ENCODE measurements at regions not wholly inside any gene's neighbourhood (a gene's known extent, or its start where the extent isn't known, plus 50 kb on each side); places are given as distances from the start of the nearest gene placed in this dataset.

- no peak for DNase-seq (ENCODE audit: low read depth, low spot score)
These were observed 132.5 kb upstream of the FGGY start for GRCh38 chr1:59164371-59164770.

GRCh38 chr1:59165353-59165752, 131.5 kb upstream of the FGGY start:
- no peak for DNase-seq (ENCODE audit: low read depth, low spot score)

GRCh38 chr1:59169703-59170102, 127.2 kb upstream of the FGGY start:
- DNase-seq (ENCODE audit: low read depth, low spot score) = no peak

DNA sequence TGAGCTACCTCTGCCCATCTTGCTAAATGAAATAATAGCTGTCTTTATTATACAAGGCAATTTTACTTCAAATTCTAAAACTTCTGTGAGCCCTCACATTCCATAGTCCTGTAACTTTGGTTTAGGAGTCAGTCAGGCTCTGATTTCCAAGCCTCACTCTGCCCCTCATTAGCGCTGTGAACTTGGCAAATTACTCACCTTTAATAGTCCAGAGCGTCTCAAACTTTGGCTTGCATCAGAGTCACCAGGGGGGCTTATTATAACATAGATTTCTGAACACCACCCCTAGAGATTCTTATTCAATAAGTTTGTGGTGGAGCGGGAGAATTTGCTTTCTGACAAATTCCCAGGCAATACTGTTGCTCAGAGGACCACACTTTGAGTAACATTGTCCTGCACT, 126.2 kb upstream of the FGGY start:
- no peak for DNase-seq (ENCODE audit: low read depth, low spot score)

DNA sequence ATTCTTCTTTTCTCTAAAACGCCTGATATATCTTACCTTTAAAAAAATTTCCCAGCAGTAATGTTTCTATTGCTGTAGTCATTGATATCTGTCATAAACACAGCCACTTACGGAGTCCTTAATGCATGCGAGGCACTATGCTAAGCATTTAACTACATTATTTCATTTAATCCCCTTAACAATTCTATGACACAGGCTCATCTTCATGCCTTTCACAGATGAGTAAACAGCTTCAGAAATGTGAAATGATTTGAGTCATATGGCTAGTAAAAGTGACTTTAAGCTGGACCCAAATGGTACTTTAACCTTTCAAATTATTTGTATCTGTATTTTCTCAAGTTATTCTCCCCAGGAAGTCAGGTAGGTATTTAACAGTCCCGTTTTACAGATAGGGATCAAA, 125.1 kb upstream of the FGGY start:
- no peak for DNase-seq (ENCODE audit: low read depth, low spot score)

GRCh38 chr1:59172693-59173092, 124.2 kb upstream of the FGGY start:
- DNase-seq (ENCODE audit: low read depth, low spot score) = no peak

DNA sequence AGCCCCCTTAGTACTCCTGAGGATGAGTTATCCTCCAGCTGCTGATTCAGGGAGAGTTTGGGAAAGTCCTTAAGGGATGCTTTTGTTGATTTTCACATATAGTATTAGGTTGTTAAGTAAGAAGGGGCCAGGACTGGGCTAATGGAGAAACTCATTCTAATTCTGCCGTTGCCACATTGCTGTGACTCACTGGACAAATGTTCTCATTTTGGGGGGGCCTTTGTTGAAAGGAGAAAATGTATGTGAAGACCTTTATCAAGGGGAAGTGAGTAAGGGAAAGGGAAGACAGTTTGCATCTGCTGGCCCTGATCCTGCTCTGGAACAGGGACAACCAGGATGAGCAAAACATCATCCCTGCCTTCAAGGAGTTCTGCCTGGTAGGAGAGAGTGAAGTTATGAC, 123.2 kb upstream of the FGGY start:
- peak; percentile 35 for DNase-seq (ENCODE audit: low read depth, low spot score)

- DNase-seq (ENCODE audit: low read depth, low spot score) = no peak
These were observed 120.4 kb upstream of the FGGY start for GRCh38 chr1:59176471-59176870.

DNA sequence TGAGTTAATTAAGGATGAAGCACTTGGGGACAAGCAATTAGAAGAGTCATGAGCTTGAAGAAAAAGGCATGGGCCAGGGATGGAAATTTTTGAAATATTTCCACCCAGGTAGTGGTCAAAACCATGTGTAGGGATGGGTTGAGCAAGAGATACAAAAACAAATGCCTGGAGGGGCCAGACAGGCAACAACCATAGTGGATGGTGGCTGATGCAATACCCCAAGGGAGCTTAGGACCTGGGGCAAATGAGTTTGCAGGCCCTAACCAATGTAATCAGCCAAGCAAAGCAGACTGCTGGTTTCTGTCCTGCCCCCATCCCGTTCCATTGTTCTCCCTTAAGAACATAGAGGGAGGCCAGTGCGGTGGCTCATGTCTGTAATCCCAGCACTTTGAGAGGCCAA, 119.1 kb upstream of the FGGY start:
- no peak for DNase-seq (ENCODE audit: low read depth, low spot score)

- DNase-seq (ENCODE audit: low read depth, low spot score) = no peak
These were observed 118.3 kb upstream of the FGGY start for GRCh38 chr1:59178339-59179187.

- no peak for DNase-seq (ENCODE audit: low read depth, low spot score)
These were observed 117.2 kb upstream of the FGGY start for GRCh38 chr1:59179673-59180072.

GRCh38 chr1:59180735-59181134, 116.2 kb upstream of the FGGY start:
- no peak for DNase-seq (ENCODE audit: low read depth, low spot score)

GRCh38 chr1:59183749-59184317, 113.1 kb upstream of the FGGY start:
- no peak for DNase-seq (ENCODE audit: low read depth, low spot score)

DNA sequence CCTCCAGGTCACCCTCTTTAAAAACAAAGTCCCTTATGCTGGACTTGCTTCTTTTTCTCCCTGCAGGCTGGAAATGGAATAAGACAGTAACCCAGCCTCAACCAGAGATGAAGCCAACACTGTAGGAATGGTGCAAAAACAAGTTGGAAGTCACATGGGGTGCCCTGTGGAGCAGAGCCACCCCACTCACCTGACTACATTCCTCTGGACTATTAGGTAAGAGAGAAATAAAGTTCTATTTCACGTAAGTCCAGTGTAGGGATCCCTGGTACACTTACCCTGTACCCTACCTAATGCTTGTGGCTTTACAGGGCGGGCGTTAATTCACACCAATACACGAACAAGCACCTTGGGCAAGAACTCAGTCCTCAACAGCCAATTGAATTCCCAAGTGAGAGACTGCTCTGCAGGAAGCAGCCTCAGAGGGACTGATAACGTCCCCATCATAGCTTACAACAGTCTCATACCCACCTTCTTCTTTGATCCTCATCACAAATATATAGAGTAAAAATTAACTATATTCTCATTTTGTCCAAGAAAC, 112.5 kb upstream of the FGGY start:
- no peak for DNase-seq (ENCODE audit: low read depth, low spot score)

GRCh38 chr1:59185163-59185860, 111.6 kb upstream of the FGGY start:
- no peak for DNase-seq (ENCODE audit: low read depth, low spot score)

DNA sequence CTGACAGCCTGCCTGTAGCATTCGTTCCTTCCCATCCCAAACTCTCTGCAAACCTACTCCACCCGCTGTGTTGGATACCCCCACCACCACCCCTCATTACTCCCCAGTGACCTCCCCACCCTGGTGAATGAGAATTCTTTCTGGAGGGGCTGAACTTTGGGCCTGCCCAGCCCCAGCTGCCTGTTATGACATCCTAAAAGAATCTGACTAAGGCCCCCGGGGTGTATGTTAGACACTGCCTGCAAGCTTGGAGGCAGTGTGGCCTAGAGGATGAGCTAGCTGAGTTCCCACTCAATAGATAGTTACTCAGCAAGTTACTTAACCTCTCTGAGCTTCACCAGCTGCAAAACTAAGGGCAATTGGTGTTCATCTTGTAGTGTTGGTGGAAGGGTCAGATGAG, 110.2 kb upstream of the FGGY start:
- DNase-seq (ENCODE audit: low read depth, low spot score) = no peak

DNA sequence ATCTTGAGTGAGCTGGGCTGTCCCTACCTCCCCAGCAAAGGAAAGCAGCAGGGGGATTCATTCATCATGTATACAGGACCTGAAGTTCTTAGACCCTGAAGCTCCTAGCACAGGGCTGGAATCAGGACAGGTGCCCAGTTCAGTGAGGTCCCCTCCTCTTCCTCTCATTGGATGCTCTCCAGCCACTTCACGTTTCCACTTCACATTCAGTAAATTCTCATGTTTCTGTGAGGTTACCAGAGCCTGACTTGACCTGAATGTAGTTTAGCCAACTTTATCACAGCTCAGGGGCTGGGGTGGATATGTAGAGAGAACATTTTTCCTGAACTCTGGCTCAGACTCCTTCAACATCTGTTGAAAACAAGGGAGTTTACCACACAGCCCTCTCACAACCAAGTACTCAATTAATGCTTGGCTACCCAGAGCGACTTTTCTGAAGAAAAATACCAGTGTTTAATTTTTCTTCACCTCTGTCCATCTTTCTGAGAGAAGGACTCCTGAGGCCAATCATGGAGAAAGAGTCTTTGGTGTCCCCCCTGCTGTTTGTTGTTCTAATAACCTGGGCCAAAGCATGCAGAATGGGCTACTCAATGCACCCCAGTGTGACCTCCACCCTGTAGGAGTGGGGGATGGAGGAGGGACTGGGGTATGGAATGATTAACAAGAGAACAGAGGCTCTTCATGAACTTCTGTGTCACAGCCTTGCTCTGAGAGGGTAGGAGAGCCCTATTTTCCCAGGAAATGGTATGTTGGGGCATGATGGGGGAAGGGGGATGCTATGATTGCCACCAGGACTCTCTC, 108.3 kb upstream of the FGGY start:
- DNase-seq (ENCODE audit: low read depth, low spot score) = no peak

DNA sequence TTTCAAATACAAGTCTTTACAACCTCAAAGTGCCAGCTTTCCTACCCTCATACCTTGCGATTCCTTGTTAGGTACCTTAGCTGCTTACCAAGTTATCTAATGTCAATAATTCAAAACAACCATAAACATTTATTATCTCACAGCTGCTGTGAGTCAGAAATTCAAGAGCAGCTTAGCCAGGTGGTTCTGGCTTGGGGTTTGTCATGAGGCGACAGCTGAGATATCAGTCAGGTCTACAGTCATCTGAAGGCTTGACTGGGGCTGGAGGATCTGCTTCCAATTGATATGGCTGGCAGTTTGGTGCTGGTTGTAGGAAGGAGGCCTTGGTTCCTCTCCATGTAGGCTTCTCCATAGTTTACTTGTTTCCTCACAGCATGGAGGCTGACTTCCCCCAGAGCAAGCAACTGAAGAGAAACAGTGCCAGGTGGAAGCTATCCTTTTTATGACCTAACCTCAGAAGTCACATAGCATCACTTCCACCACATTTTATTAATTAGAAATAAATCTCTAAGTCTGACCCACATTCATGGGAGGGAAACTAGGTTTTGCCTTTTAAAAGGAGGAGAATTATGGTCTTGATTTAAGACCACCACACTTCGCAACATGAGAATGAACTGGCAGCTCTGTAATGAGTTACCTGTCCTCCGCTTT, 103.3 kb upstream of the FGGY start:
- DNase-seq (ENCODE audit: low read depth, low spot score) = no peak

DNA sequence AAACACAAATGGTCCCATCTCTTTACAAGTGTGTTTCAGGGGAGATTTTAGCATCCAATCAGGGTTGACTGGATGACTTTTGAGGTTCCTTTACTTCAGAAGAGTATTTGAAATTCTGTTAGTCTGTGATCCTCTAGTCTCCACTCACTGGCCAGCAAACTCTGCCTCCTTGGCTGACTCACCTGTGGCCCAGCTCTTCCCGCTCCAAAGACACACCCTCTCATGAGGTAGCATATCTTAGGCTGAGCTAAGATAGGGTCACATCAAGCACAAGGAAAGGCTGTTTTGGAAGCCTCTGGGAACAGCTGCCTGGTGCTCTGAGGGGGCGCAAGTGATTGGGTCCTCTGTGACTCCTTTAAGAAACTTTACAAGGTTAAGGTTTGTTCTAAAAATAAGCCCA, 102.3 kb upstream of the FGGY start:
- DNase-seq (ENCODE audit: low read depth, low spot score) = no peak

DNA sequence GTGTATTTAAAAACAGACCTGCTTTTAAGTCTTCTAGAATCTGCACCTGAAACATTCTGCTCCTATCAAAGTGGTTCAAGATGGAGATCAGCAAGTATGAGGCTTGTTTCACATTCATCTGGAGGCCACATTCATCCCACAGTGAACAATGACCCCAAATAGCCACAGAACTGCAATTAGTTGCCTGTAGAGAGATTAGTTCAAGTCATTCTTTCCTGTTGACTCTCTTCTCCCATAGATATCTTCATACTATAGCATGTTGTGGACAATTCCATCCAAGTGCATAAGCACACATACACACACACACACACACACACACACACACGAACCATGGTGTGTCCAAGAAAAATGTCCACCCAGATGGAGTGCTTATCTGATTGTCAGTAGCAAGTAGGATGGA, 101.7 kb upstream of the FGGY start:
- no peak for DNase-seq (ENCODE audit: low read depth, low spot score)

DNA sequence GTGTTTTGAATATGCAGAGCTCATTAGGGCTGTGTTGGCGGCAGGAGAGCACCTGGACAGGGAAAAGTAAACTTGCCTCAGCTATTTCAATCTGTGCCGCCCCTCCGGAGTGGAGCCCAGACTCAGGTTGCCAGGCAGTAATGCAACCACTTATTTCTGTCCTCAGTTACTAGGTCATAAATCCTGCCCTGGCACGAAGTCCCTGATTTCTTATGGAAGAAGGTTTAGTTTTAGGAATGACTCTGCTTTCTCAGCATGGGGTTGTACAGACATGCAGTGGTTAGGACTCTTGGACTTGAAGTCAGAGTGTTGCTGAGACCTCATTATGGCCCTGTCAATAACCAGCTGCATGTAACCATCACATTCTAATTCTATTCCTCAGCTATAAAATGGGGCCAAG, 98.3 kb upstream of the FGGY start:
- DNase-seq (ENCODE audit: low read depth, low spot score) = no peak
